Dermis blood vessel endothelial cell (primary cell): ENCODE measurements at regions not wholly inside any gene's neighbourhood (a gene's known extent, or its start where the extent isn't known, plus 50 kb on each side); places are given as distances from the start of the nearest gene placed in this dataset.

ENCODE experiments used
- DNase-seq: peaks from one replicate; pipeline ENCODE4 v3.0.0; 2010

- DNase-seq: no peak
Measured at GRCh38 chr12:115103884-115104883, 420.2 kb upstream of the TBX3 start.

DNA sequence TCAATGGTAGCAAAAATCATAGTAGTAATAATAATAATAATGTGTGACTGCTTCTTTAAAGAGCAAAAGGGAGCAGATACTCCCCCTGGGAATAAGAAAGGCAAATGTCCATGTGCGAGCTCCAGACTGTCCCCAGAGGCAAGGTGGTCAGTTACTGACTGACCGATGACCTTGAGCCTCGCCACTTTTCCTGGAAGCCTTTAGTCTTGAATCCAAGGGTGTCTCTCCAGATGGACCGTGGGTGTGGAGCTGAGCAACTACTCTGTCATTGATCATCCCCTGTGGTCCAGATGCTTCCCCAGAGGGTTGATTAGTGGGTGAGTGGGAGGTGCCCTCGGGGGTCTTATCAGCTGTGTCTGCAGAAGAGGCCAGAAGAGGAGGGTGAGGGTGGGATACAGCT is 418.5 kb upstream of the TBX3 start:
- no peak for DNase-seq

DNA sequence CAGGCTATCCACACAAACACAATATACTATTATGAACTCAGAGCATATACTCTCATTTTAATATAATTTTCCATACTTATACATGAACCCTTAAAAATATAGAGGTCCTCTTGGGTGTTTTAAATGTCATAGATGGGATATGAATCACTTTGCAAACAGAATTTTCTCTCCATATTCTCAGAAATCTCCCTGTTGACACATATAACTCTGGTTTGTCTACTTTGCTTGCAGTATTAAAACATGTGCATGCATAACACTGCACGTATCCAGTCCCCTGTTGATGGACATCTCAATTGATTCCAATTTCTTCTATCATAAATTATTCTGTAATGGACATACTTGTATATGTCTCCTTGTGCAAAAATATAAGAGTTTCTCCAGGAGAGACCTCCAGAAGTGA is 417.5 kb upstream of the TBX3 start:
- DNase-seq: no peak

DNA sequence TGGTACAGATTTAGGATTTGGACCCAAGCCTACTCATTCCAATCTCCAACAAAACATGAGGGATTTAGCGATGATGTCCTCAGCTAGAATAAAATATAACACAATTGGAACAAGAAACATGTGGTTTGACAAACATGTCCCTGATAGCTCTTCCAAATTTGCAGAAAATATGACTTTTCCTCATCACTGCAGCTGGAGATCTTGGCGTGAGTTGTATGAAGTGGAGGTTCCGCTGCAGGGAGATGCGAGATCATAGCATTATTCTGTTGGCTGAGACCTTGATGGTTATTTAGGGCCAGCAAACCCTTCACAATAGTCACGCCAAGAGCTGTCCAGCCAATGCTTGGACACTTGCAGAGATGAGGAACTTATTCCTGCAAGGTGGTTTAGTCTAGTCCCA is 413.4 kb upstream of the TBX3 start:
- DNase-seq: no peak

- DNase-seq: no peak
Measured at GRCh38 chr12:115096588-115097397, 412.8 kb upstream of the TBX3 start.

GRCh38 chr12:115095073-115095748 is 411.2 kb upstream of the TBX3 start:
- no peak for DNase-seq

- no peak for DNase-seq
Measured at GRCh38 chr12:115094163-115094816, 410.3 kb upstream of the TBX3 start.

DNA sequence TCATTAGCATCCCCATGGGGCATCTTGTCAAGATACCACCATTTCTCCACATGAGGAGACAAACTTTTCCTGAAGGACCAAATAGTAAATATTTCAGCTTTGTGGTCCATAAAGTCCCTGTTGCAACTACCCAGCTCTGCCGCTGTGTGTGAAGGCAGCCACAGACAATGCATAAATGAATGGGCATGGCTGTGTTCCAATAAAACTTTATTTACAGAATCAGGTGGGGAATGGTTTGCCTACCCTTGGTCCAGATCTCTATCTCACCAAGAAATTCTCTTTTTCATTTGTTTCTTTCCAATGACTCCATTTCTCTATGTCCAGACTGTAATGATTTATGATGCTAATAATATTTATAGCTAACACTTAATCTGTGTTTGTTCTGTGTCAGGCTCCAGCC is 409.3 kb upstream of the TBX3 start:
- DNase-seq: no peak

DNA sequence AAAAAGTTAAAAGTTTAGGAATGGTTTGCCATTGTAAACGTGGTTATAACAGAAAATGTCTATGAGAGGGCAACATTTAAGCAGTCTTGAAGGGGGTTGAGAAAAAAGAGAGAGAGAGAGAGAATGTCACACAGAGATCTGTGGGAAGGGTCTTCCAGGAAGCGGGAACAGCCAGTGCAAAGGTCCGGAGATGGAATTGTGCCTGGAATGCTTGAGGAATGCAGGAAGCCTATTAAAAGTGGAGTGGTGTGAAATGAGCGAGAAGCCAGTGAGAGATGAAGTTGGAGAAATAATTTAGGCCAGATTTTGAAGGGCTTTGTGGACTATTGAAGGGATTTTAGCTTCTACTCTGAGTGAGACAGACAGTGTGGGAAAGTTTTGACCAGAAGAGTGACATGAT is 406.8 kb upstream of the TBX3 start:
- no peak for DNase-seq

- DNase-seq: no peak
Measured at GRCh38 chr12:115088995-115089841, 405.2 kb upstream of the TBX3 start.

DNA sequence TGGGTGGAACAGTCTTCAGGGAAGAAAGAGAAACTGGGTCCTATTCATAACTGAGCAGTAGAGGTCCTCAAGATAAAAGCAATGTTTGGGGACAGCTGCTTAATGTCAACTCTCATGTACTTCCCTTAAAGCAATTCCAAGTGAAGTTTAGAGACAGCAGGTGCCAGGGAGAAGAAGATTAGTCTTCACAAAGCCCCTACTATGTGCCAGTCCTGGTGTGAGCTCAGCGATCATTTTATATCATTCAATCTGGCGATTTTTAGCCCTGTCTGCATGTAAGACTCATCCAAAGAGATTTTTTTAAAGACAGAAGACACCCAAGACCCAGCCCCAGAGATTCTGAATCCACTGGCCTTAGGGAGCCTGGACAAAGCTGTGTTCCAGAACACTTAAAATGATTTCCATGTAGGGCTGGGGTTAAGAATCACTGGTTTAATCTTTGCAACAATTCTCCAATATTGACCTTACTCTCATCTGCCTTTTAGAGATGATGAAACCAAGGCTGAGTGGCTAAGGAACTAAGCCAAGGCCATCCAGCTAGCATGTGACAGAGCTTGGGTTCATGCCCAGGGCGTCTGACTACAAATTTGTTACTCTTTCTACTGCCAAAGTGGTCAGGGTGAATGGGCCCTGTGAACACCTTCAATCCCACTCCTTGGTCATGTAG is 404.5 kb upstream of the TBX3 start:
- DNase-seq: no peak

GRCh38 chr12:115085594-115085993 is 401.6 kb upstream of the TBX3 start:
- DNase-seq: no peak

- no peak for DNase-seq
Measured at GRCh38 chr12:115079760-115080159, 395.8 kb upstream of the TBX3 start.

- no peak for DNase-seq
Measured at GRCh38 chr12:115078990-115079389, 395.0 kb upstream of the TBX3 start.

- no peak for DNase-seq
Measured at GRCh38 chr12:115078334-115078733, 394.4 kb upstream of the TBX3 start.

DNA sequence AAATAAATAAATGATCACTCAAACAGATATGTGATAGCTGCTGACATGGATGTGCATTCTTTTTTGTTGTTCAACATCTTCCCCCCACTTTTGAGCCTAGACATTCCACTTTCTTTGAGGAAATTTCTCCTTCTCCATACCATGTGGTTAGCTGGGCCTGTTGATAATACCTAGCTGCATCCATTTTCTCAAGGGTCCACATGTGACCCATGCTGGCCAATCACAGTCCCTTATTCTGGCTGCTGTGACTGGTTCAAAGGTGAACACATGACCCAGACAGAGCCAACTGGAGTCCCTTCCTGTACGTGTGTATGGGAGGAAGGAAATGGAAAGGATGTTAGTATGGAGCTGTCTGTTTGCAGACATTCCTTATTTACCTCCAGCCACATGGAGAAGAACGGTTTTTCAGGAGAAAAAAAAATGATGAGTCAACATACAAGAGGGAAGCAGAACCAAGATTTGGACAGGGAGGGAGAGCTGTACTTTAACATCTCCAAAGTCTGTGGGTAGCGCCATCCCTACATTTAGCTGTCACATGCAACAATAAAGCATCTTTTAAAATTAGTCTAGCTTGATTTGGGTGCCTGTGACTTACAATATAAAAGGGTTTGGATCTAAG is 391.7 kb upstream of the TBX3 start:
- DNase-seq: no peak

GRCh38 chr12:115074617-115075016 is 390.6 kb upstream of the TBX3 start:
- no peak for DNase-seq

DNA sequence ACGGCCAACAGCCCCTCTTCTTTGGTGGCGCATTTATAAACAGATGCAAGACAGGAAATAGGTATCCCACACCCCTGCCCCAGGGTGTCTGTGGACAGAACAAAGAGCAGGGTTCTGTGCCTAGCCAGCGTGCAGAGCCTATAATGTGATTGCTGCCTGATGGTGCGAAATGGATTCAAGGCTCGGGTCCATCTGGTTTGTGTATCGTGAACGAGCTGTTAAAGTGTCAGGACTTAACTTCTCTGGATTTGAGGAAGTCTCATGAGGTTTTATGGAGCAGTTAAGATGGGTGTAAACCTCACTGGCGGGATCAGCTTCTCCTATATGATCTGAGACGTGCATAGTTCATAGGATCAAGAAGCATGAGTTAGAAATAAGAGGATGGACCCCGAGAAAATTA is 388.7 kb upstream of the TBX3 start:
- no peak for DNase-seq

GRCh38 chr12:115070313-115070712 is 386.3 kb upstream of the TBX3 start:
- no peak for DNase-seq

GRCh38 chr12:115064296-115064695 is 380.3 kb upstream of the TBX3 start:
- no peak for DNase-seq

DNA sequence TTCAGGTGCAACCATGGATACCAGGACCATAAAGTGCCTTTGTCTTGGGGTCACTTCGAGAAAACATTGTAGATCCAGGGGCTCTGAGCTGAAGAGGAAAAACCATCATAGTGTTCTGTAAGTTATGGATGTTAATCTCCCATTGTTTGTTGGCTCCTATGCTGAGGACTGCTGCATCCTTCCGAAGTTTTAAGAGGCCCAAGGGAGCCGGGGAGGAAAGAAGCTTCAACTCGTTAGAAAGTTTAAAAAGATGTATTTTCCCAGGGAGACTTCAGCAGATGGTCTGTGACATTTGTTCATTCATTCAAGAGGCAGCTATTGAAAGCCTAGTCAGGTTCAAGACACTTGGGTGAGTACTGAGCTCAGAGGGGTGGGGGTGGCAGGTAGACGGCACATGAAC is 378.8 kb upstream of the TBX3 start:
- no peak for DNase-seq
